NCI-H2196 (cell line): ENCODE measurements at regions not wholly inside any gene's neighbourhood (a gene's known extent, or its start where the extent isn't known, plus 50 kb on each side); places are given as distances from the start of the nearest gene placed in this dataset.

Experiments used
- DNase-seq: peaks from one replicate; lab custom pipeline; 2025; ENCODE audit not compliant: unreplicated experiment; lab: John Stamatoyannopoulos, UW

DNA sequence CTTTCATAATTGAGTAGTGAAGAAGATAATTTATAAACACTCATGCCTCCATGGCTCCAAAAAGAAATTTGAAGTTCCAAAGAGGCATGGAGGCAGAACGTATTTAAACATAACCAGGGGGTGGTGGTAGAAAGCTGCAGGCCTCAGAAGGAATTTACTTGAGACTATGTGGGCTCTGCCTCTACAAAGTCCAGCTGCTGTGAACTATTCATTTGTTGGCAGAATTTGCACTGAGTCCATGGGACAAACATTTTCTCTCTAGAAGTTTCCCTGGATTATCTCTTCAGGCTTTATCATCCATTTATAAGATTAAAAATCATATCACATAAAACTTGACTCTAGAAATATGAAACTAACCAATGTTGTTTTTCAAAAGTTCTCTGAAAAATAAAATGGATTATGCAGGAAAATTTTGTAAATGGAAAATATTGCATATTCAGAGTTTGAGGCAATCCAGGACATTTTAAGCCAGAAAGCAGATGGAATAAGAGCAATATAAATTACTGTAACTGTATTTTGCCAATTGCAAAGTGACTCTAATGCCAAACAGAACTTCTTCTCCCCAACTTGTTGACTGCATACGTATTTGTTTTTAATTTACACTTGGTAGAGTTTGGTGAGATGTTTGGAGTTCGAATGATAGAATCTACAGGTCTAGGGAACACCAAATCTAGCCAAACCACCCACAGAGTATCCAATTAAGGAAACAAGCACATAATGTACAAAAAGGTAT is 258.2 kb downstream of the ENC1 start:
- DNase-seq: no peak

DNA sequence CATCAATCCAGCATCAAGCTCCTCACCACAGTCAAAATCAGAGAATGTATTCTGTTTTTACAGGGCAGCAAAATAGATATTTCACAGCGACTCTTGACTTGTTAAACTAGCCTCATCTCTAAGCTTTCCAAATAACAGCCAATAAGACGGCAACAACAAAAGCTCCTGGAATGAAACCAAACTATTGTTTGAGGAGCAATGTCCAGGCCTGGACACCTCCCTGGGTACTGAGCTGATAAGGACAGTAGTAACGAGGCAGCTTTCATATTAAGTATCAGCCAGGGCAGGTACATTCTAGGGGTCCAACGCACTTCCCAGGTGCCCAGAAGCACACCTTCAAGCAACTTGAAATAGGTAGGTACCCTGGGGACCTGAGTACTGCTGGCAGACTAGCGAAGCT is 260.3 kb downstream of the ENC1 start:
- DNase-seq: no peak

DNA sequence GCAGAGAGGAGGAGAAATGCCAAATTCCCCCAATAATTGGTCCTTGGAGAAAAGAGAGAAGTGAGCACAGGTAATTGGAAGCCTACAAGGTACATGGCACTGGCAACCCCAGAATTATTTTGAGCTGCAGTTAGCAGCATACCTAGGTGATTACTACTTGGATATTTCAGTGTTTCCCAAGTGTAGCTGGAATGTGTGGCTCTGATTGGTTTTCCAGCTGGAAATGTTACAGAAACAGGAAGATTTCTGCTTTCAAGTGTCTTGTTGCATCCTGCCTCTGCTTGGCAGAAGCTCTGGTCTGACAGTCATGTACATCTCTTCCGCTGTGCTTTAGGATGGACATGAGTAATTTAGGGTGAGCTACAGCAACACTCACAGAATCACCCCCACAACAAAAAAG is 262.1 kb downstream of the ENC1 start:
- DNase-seq: no peak

DNA sequence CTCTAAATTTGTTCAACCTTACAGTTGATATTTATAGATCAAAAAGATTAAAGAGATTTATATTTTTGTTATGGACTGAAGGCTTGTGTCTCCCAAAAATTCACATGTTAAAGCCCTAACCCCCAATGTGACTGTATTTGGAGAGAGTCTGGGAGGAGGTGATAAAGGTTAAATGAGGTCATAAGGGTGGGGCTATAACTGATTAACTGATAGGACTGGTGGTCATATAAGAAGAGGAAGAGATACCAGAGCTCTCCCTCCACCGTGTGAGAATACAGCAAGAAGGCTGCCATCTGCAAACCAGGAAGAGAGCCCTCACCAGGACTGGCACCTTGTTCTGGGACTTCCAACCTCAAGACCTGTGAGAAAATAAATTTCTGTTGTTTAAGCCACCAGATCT is 264.3 kb downstream of the ENC1 start:
- no peak for DNase-seq

DNA sequence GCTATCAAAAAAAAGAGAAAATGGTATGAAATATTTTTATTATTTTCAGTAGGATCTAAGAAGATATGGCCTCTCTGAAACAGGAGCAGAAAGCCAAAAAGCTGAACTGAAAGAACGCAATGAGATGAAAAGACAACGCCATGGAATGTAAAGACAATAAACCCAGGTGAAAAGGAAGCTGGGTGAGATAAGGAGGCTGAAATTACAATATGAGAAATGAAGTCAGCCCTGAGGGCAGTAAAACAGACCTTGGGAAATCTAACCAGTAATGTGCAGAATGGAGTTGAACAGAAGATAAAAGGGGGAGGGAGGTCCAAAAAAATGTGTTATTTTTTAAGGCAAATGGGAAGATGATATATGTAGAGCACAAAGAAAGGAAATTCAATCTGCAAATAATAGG is 265.3 kb downstream of the ENC1 start:
- no peak for DNase-seq

DNA sequence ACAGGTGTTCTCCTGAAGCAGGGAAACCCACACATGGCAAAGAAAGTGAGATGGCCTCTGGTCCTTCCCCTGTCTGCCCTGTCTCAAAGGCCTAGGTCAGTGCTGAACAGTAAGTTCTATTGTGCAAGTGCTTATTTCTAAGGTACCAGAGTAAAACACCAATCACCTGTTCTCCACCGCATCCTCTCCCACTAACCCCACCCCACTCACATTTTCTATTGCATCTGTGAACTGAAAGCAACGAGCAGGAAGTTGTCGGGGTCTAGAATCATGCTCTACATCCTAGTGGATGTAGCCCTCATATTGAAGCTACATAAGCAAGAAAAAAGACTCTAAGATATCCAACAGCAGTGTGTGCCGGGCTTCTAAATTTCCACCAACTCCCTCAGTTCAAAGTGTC is 265.9 kb downstream of the ENC1 start:
- no peak for DNase-seq

DNA sequence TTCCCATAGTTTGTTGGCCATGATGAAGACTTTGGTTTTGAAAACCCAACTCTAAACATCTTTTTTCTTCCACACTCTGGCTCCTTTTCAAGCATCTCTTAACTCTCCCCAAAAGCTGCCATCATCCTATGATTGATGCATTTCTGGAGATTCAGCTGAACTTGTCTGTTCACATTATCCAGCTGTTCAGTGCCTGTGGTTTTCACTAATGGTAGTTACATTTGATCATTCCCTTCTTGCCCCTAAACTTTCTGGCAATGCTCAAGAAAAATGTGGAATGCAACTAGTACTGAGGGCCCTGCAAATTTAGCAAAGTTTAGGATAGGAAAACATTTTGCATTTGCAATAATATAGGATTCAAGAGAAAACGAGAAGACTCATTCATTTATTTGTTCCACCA is 267.5 kb downstream of the ENC1 start:
- no peak for DNase-seq

- DNase-seq: no peak
Measured at GRCh38 chr5:74372502-74373064, 267.9 kb downstream of the ENC1 start.

GRCh38 chr5:74372051-74372450 is 268.5 kb downstream of the ENC1 start:
- no peak for DNase-seq

DNA sequence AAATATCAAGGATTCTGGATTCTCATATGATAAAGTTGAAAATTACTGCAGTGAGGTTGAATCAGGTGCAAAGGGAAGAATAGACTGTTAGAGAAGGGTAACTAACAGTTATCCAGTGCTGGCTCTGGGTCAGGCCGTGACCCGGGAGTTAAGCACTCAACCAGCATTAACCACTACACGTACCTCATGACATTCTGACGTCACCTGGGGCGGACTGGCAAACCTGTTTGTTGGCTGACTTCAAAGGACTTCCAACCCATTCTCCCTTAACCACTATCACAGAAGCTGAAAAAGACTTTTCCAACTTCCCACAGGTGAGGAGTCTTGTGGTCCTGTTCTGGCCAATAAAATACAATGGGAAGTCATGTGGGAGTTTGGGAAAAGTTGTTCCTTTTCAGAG is 268.9 kb downstream of the ENC1 start:
- DNase-seq: no peak

DNA sequence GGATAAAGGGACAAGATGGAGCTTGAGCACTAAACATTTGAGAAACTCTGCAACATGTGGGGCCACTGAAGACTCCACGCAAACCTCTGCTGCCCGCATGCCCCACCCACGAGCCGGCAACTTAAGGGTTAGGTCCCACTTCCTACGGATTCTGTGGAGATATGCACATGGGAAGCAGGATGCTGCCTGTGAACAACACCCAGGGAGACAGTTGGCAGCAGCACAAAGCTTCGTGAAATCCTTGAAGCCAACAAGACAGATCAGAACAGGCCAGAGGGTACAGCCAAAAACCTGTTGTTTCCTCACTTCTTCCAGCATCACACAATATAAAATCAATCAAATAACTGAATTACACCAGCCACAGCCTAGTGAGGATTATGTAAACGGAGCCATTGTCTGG is 270.4 kb downstream of the ENC1 start:
- DNase-seq: no peak

- DNase-seq: no peak
Measured at GRCh38 chr5:74369173-74369572, 271.4 kb downstream of the ENC1 start.

DNA sequence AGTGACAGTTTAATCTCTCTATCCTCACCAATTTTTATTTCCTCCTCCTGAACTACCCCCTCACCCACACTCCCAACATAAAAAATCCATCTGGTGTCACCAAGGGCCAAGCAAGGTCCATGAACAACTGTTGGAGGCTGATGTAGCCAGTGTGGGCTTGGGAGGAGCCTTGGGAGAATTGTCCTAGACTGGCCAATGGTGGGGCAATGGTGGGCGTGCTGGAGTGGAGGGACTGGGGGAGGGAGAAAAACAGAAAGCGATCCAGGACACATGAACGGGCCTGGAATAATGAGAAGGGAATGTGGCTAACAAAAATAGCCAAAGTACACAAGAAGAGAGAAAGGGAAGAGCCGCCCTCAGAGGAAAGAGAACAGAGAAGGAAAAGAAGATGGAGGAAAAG is 272.6 kb downstream of the ENC1 start:
- DNase-seq: no peak

DNA sequence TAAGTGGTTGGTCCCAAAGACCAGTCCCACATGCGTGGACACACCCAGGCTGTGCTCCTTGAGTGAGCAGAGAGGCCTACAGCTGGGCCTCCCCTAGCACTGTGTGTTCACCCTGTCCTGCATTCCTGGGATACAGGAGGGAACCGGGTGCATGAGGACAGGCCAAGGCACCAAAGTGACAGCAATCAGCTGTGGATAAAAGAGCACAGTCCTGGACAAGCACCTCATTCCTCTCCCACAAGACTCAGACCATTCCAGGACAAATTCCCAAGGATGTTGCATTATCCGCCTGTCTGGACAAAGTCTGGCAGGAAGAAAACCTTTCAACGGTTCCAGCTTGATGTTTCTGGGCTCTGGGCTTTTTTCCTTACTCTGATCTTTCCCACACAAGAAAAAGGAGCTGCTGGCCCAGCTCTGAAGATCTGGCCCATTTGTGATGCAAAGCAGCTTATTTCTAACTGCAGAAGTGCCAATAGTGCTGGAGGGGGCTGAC is 273.2 kb downstream of the ENC1 start:
- no peak for DNase-seq

GRCh38 chr5:74365723-74366122 is 274.8 kb downstream of the ENC1 start:
- no peak for DNase-seq

- DNase-seq: no peak
Measured at GRCh38 chr5:74364507-74364906, 276.0 kb downstream of the ENC1 start.

DNA sequence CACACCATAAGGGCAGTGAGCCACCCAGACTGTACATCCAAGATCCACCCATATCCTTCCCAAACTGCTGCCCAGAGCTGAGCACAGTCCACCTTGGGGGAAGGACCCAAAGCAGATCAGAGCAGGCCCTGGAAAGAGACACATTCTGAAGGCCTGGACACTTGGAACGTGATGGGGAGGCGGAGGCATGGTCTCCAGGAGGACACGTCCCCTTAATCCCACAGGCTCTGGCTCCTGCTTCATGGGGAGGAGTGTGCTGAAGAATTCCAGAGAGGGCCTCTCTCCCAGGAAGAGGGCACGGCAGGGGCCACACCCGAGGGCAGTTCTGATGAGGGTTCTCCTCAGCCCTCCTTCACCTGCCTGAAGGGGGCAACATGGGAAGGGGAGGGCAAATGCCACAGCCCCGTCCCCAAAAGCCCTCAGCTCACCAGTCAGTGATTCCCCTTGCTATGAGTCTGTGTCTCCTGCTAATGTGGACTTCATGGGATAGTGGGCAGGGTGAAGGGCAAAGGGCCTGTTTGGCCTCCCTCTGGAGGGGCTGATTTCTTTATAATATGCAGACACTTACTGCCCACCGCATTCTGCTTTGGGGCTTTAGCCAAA is 276.8 kb downstream of the ENC1 start:
- DNase-seq: no peak

DNA sequence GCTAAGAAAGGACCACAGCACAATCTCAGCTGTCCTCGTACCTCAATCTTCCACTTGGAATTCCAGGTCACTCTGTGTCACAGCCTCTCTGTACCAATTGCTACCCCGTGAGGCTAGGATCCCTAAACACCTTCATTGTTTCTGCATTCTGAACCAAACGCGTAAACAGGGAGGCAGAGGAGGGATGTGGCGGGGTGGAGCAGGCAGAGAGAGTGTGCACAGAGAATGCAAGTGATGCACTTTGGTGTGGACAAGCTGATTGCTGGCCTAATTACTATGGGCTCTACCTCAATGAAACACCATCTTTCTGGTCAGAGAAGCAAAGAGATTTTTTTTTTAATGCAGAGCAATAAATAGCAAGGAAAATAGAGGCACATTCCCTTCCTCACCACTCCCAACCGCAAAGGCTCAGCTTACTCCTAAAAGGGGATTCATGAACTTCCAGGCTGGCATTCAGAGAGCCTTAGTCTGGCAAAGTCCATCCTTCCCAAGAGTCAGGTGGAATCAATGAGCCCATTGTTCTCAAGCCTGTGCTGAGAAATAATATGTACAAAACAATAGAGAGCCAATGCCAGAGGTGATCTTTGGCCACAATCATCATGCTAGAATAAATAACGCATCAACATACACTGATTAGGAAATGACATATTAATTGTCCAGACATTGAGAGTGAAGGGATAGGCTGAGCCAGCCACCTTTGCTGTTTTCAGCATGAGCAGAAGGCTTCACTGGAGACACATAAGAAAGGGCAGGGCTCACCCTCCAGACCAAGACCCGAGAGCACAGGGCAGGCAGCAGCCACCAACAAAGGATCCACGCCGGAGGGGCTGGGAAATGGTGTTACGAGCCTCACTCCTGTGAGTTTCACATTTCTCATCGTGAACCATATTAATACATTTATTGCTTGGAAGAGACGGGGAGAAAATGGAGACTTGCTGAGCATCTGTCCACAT is 278.8 kb downstream of the ENC1 start:
- DNase-seq: no peak

GRCh38 chr5:74360535-74361210 is 279.9 kb downstream of the ENC1 start:
- DNase-seq: no peak

- DNase-seq: no peak
Measured at GRCh38 chr5:74357827-74358226, 282.7 kb downstream of the ENC1 start.
